SK-N-SH (cell line): ENCODE measurements at regions not wholly inside any gene's neighbourhood (a gene's known extent, or its start where the extent isn't known, plus 50 kb on each side); places are given as distances from the start of the nearest gene placed in this dataset.

Experiments
- CTCF ChIA-PET: fragments of 300-600, 350-600 bp; formaldehyde crosslinking; extraction: SDS; loops from one replicate; lab custom pipeline; 2021; lab: Yijun Ruan, JAX
- POLR2A ChIA-PET: fragments of 350-600 bp; sonication (Branson Sonifier 250); formaldehyde crosslinking; extraction: SDS; loops from one replicate; lab custom pipeline; 2020; ENCODE audit warnings: antibody characterized with exemption, inconsistent platforms; lab: Yijun Ruan, JAX
- DNase-seq: peaks from one replicate; pipeline ENCODE4 v3.0.0; 2012
- H2AFZ ChIP-seq: fragments of 200-600 bp; sonication (generic); 2 replicates; pipeline ENCODE4 v1.8.1; 2016; ENCODE audit warnings: antibody characterized with exemption, mild to moderate bottlenecking, low read depth
- H3F3A ChIP-seq: fragments of 200-600 bp; sonication (generic); replicated peaks from 2 replicates; pipeline ENCODE3; 2016; ENCODE audit warnings: antibody characterized with exemption, mild to moderate bottlenecking; ENCODE audit not compliant: insufficient read depth
- H3K27ac ChIP-seq, 2 experiments: fragments of 200-500 bp in 1 of 2; fragments of 200-600 bp in 1 of 2; sonication (Bioruptor generic) in 1 of 2; sonication (generic), shearing (Covaris generic) in 1 of 2; 2 replicates each; pipeline versions ENCODE4 v1.5.1 to v1.6.1; 2014 to 2016; ENCODE audit warnings: low read depth in 2 of 2, inconsistent platforms in 1 of 2, low read length in 1 of 2, mild to moderate bottlenecking in 1 of 2, mixed read lengths in 1 of 2
- H3K27me3 ChIP-seq: fragments of 200-600 bp; sonication (generic), shearing (Covaris generic); 2 replicates; pipeline ENCODE4 v1.6.1; 2016; ENCODE audit warnings: mixed run types; ENCODE audit not compliant: insufficient read depth
- H3K36me3 ChIP-seq, 2 experiments: fragments of 200-500 bp in 1 of 2; fragments of 200-600 bp in 1 of 2; sonication (Bioruptor generic) in 1 of 2; sonication (generic) in 1 of 2; replicated peaks in 1 of 2; 2 replicates each; pipeline versions ENCODE3 to v1.5.1; 2014 to 2016; ENCODE audit warnings: low read length in 1 of 2, mild to moderate bottlenecking in 1 of 2; ENCODE audit not compliant: insufficient read depth in 2 of 2, control insufficient read depth in 1 of 2
- H3K4me1 ChIP-seq, 2 experiments: fragments of 200-500 bp in 1 of 2; fragments of 200-600 bp in 1 of 2; sonication (Bioruptor generic) in 1 of 2; sonication (generic), shearing (Covaris generic) in 1 of 2; 2 replicates each; pipeline versions ENCODE4 v1.5.1 to v1.6.1; 2014 to 2016; ENCODE audit warnings: low read depth in 1 of 2, low read length in 1 of 2, mixed run types in 1 of 2; ENCODE audit not compliant: insufficient read depth in 2 of 2, control insufficient read depth in 1 of 2
- H3K4me2 ChIP-seq: fragments of 200-600 bp; sonication (generic), shearing (Covaris generic); 2 replicates; pipeline ENCODE4 v1.6.1; 2017; ENCODE audit warnings: mixed run types
- H3K4me3 ChIP-seq, 2 experiments: fragments of 200-500 bp in 1 of 2; fragments of 200-600 bp in 1 of 2; sonication (Bioruptor generic) in 1 of 2; sonication (generic), shearing (Covaris generic) in 1 of 2; 2 replicates each; pipeline versions ENCODE4 v1.5.1 to v1.8.1; 2014 to 2016; ENCODE audit warnings: low read depth in 2 of 2, inconsistent platforms in 1 of 2, low read length in 1 of 2, mild to moderate bottlenecking in 1 of 2, mixed read lengths in 1 of 2, moderate library complexity in 1 of 2
- H3K79me2 ChIP-seq: fragments of 200-600 bp; sonication (generic); 2 replicates; pipeline ENCODE4 v1.8.1; 2017; ENCODE audit warnings: mild to moderate bottlenecking; ENCODE audit not compliant: insufficient read depth
- H3K9ac ChIP-seq: fragments of 200-600 bp; sonication (generic); 2 replicates; pipeline ENCODE4 v1.6.1; 2017; ENCODE audit warnings: mixed run types
- H3K9me2 ChIP-seq: fragments of 200-600 bp; sonication (generic); 2 replicates; pipeline ENCODE4 v1.6.1; 2017; ENCODE audit warnings: mixed run types
- H3K9me3 ChIP-seq: fragments of 200-600 bp; sonication (generic); 2 replicates; pipeline ENCODE4 v1.6.1; 2017; ENCODE audit warnings: mixed run types, mild to moderate bottlenecking, moderate library complexity
- H4K20me1 ChIP-seq: fragments of 200-600 bp; sonication (generic); 2 replicates; pipeline ENCODE4 v1.6.1; 2017; ENCODE audit warnings: mild to moderate bottlenecking, mixed run types; ENCODE audit not compliant: insufficient read depth
- CHD2 ChIP-seq: fragments of 150-350 bp; IDR thresholded peaks from 2 replicates; pipeline ENCODE4 v1.6.1; 2018; ENCODE audit warnings: low read length; ENCODE audit not compliant: partially characterized antibody
- ELF1 ChIP-seq: IDR thresholded peaks from 2 replicates; pipeline ENCODE4 v1.4.0; 2012
- EZH2phosphoT487 ChIP-seq: fragments of 200-600 bp; sonication (generic); IDR thresholded peaks from 2 replicates; pipeline ENCODE4 v1.6.1; 2017; ENCODE audit warnings: low read depth, mixed run types, mild to moderate bottlenecking, antibody characterized with exemption, moderate library complexity, borderline replicate concordance
- FOXM1 ChIP-seq: IDR thresholded peaks from 2 replicates; pipeline ENCODE4 v1.4.0; 2012; ENCODE audit warnings: low read depth, mild to moderate bottlenecking
- GABPA ChIP-seq: IDR thresholded peaks from 2 replicates; pipeline ENCODE4 v1.4.0; 2012; ENCODE audit warnings: low read depth, mild to moderate bottlenecking
- GATA2 ChIP-seq: sonication (generic); formaldehyde crosslinking; IDR thresholded peaks from 2 replicates; pipeline ENCODE4 v1.5.0; 2020; ENCODE audit warnings: mild to moderate bottlenecking, missing genetic modification reagents
- IRF3 ChIP-seq: fragments of 150-350 bp; IDR thresholded peaks from 2 replicates; pipeline ENCODE4 v1.6.1; 2016; ENCODE audit warnings: mild to moderate bottlenecking, low read depth, low read length
- MAX ChIP-seq: IDR thresholded peaks from 2 replicates; pipeline ENCODE4 v1.4.0; 2012; ENCODE audit warnings: low read depth
- MXI1 ChIP-seq: IDR thresholded peaks from 2 replicates; pipeline ENCODE4 v1.6.1; 2012; ENCODE audit warnings: mild to moderate bottlenecking, low read depth, low read length, improper control_type of control experiment
- NRF1 ChIP-seq: IDR thresholded peaks from 2 replicates; pipeline ENCODE4 v1.6.1; 2012; ENCODE audit warnings: low read depth, mild to moderate bottlenecking, low read length
- POLR2AphosphoS5 ChIP-seq: IDR thresholded peaks from 2 replicates; pipeline ENCODE4 v1.6.1; 2012; ENCODE audit warnings: low read depth, low read length
- RAD21 ChIP-seq: IDR thresholded peaks from 2 replicates; pipeline ENCODE4 v1.6.1; 2012; ENCODE audit warnings: mild to moderate bottlenecking, low read length
- RCOR1 ChIP-seq: fragments of 150-350 bp; IDR thresholded peaks from 2 replicates; pipeline ENCODE4 v1.6.1; 2017; ENCODE audit warnings: antibody characterized with exemption, low read length
- REST ChIP-seq: IDR thresholded peaks from 2 replicates; pipeline ENCODE4 v1.6.1; 2012; ENCODE audit warnings: mild to moderate bottlenecking, low read depth, low read length, moderate library complexity
- RFX5 ChIP-seq: IDR thresholded peaks from 2 replicates; pipeline ENCODE4 v1.6.1; 2012; ENCODE audit warnings: mild to moderate bottlenecking, improper control_type of control experiment, low read length
- SMC3 ChIP-seq: IDR thresholded peaks from 2 replicates; pipeline ENCODE4 v1.6.1; 2012; ENCODE audit warnings: low read depth, low read length, improper control_type of control experiment
- TAF1 ChIP-seq: IDR thresholded peaks from 2 replicates; pipeline ENCODE4 v1.6.1; 2012; ENCODE audit warnings: low read depth, mild to moderate bottlenecking, low read length, moderate library complexity, borderline replicate concordance
- TEAD4 ChIP-seq: IDR thresholded peaks from 2 replicates; pipeline ENCODE4 v1.4.0; 2012; ENCODE audit warnings: mild to moderate bottlenecking, borderline replicate concordance; ENCODE audit not compliant: insufficient read depth
- USF2 ChIP-seq: fragments of 150-350 bp; IDR thresholded peaks from 2 replicates; pipeline ENCODE4 v1.6.1; 2017; ENCODE audit warnings: antibody characterized with exemption, low read length, low read depth, borderline replicate concordance
- YY1 ChIP-seq: IDR thresholded peaks from 2 replicates; pipeline ENCODE4 v1.4.0; 2012; ENCODE audit warnings: low read depth, mild to moderate bottlenecking
- ZBTB33 ChIP-seq: IDR thresholded peaks from 2 replicates; pipeline ENCODE4 v1.4.0; 2012; ENCODE audit warnings: low read depth, borderline replicate concordance
- WGBS: methylation state at CpG from one replicate; pipeline ENCODE4 v1.1.6; 2017; ENCODE audit warnings: low lambda C conversion rate; 5-methylcytosine and 5-hydroxymethylcytosine counted together

DNA sequence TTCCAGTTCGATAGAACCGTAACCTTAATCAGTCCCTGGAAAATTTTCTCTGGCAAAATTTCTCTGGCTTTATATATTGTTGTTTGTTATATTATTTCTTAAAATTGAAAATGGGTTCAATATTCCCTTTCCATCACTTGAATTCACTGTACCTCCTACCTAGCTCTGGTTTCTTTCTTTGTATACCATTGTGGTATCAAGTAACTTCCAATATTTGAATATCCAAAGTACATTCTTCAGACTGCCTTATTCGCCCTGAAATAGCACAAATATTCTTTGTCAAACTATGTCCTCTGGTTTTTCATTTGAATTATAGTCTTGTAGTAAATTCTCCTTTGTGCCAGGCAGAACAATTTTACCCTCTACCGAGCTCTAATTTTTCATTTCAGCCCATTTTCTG, 541.6 kb downstream of the REEP3 start:
- H3K9me3 ChIP-seq, result no peaks in the 10 kb centered on the region
- H3K9ac ChIP-seq, result no peak overlapping the region
- no peak overlapping the region for H3K4me2 ChIP-seq
- no peaks in the 10 kb centered on the region for H3K79me2 ChIP-seq
- no peaks in the 10 kb centered on the region for H4K20me1 ChIP-seq
- no peak overlapping the region for H3K4me3 ChIP-seq
- H3K9me2 ChIP-seq, result no peaks in the 10 kb centered on the region
- no peaks in the 10 kb centered on the region for H3K36me3 ChIP-seq
- no peak for DNase-seq
- TF ChIP-seq FOXM1 (no peak), RCOR1 (no peak), POLR2AphosphoS5 (no peak), ELF1 (no peak), USF2 (no peak), MAX (no peak), GABPA (no peak)
- TF ChIP-seq, all 33 proteins: peak for 0
- H3F3A ChIP-seq, result no peaks in the 10 kb centered on the region
- H3K27ac ChIP-seq, result no peak overlapping the region
- POLR2A ChIA-PET, result no interaction called here
- H3K4me1 ChIP-seq, result no peaks in the 10 kb centered on the region
- CTCF ChIA-PET, result no interaction called here
- WGBS, result 21% methylated on average over 4 of the region's 4 CpGs
- H3K27me3 ChIP-seq, result no peaks in the 10 kb centered on the region
- no peak overlapping the region for H2AFZ ChIP-seq

- H3K9me3 ChIP-seq, result no peaks in the 10 kb centered on the region
- no peaks in the 10 kb centered on the region for H3K9me2 ChIP-seq
- H3K4me1 ChIP-seq, result no peaks in the 10 kb centered on the region
- no peak overlapping the region for H3K4me2 ChIP-seq
- no peak overlapping the region for H3K27ac ChIP-seq
- H3K4me3 ChIP-seq, result no peak overlapping the region
- 88% methylated on average over 4 of the region's 4 CpGs for WGBS
- no peak overlapping the region for H2AFZ ChIP-seq
- POLR2A ChIA-PET, result no interaction called here
- H3K36me3 ChIP-seq, result no peaks in the 10 kb centered on the region
- DNase-seq, result no peak
- no peaks in the 10 kb centered on the region for H4K20me1 ChIP-seq
- no peak overlapping the region for H3K9ac ChIP-seq
- H3F3A ChIP-seq, result no peaks in the 10 kb centered on the region
- no peaks in the 10 kb centered on the region for H3K79me2 ChIP-seq
- no peaks in the 10 kb centered on the region for H3K27me3 ChIP-seq
- CTCF ChIA-PET, result interaction anchor here (1.1 kb wide), 1 partner anchor 200 kb away, joined by 3 read pairs; no protein-coding TSS in a partner anchor
- no peak for TF ChIP-seq REST
- no peak for TF ChIP-seq ZBTB33
- TF ChIP-seq EZH2phosphoT487, result no peak
- TF ChIP-seq RAD21, result no peak
- no peak for TF ChIP-seq TEAD4
- no peak for TF ChIP-seq MXI1
- TF ChIP-seq NRF1, result no peak
- TF ChIP-seq SMC3, result no peak
- no peak for TF ChIP-seq ELF1
- no peak for TF ChIP-seq CHD2
- TF ChIP-seq YY1, result no peak
- no peak for TF ChIP-seq GATA2
- TF ChIP-seq TAF1, result no peak
- no peak for TF ChIP-seq RCOR1
- TF ChIP-seq IRF3, result no peak
- no peak for TF ChIP-seq RFX5
Observed at GRCh38 chr10:64067009-64067606, 545.9 kb downstream of the REEP3 start.
